ENCODE measurements at regions not wholly inside any gene's neighbourhood (a gene's known extent, or its start where the extent isn't known, plus 50 kb on each side); places are given as distances from the start of the nearest gene placed in this dataset.

- DNase-seq: no peak
Observed at GRCh38 chr22:46067159-46068111, 82.9 kb upstream of the PPARA start.

- DNase-seq: no peak
Observed at GRCh38 chr22:46068181-46068592, 82.1 kb upstream of the PPARA start.

- no peak for DNase-seq
Observed at GRCh38 chr22:46068593-46069491, 81.5 kb upstream of the PPARA start.

- peak; percentile 77 for DNase-seq
Observed at GRCh38 chr22:46069521-46070214, 80.7 kb upstream of the PPARA start.

GRCh38 chr22:46070215-46070802 lies 80.0 kb upstream of the PPARA start:
- DNase-seq: no peak

- no peak for DNase-seq
Observed at GRCh38 chr22:46070803-46071450, 79.4 kb upstream of the PPARA start.

GRCh38 chr22:46071451-46072109 lies 78.7 kb upstream of the PPARA start:
- no peak for DNase-seq

GRCh38 chr22:46072110-46072881 lies 78.0 kb upstream of the PPARA start:
- no peak for DNase-seq

GRCh38 chr22:46072981-46073682 lies 77.2 kb upstream of the PPARA start:
- DNase-seq: no peak

- DNase-seq: no peak
Observed at GRCh38 chr22:46073683-46074504, 76.4 kb upstream of the PPARA start.

GRCh38 chr22:46074771-46075551 lies 75.4 kb upstream of the PPARA start:
- no peak for DNase-seq

- no peak for DNase-seq
Observed at GRCh38 chr22:46075764-46076531, 74.4 kb upstream of the PPARA start.

- no peak for DNase-seq
Observed at GRCh38 chr22:46076651-46077339, 73.5 kb upstream of the PPARA start.

- no peak for DNase-seq
Observed at GRCh38 chr22:46077669-46078099, 72.6 kb upstream of the PPARA start.

GRCh38 chr22:46078241-46079092 lies 71.9 kb upstream of the PPARA start:
- no peak for DNase-seq

All from NCI-H1417 treated with DMSO at 0.1 percent for 48 hours (cell line).